ENCODE measurements at regions not wholly inside any gene's neighbourhood (a gene's known extent, or its start where the extent isn't known, plus 50 kb on each side); places are given as distances from the start of the nearest gene placed in this dataset.

DNA sequence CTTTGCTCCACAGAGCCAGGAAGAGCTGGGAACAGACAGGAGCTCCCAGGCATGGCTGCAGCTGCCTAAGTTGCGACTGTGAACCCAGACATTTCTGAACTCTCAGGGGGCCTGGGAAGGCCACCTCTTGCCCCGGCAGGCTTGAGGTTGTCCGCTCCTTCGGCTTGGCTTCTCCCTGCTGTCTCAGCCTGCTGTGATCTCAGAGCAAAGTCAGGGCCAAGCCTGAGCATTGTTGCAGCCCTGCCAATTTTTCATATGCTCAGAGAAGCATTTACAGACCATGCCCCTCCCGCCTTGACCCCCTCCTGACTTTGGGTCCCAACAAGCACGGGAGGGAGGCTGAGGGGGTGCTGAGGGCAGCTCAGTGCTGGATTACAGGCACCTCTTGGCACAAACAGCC, 1439.1 kb upstream of the FLRT2 start:
- TF ChIP-seq, protein P1, sequence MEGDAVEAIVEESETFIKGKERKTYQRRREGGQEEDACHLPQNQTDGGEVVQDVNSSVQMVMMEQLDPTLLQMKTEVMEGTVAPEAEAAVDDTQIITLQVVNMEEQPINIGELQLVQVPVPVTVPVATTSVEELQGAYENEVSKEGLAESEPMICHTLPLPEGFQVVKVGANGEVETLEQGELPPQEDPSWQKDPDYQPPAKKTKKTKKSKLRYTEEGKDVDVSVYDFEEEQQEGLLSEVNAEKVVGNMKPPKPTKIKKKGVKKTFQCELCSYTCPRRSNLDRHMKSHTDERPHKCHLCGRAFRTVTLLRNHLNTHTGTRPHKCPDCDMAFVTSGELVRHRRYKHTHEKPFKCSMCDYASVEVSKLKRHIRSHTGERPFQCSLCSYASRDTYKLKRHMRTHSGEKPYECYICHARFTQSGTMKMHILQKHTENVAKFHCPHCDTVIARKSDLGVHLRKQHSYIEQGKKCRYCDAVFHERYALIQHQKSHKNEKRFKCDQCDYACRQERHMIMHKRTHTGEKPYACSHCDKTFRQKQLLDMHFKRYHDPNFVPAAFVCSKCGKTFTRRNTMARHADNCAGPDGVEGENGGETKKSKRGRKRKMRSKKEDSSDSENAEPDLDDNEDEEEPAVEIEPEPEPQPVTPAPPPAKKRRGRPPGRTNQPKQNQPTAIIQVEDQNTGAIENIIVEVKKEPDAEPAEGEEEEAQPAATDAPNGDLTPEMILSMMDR (IDR thresholded peaks at IDR 0.05), result no peak
- no peak for TF ChIP-seq POLR2A (IDR thresholded peaks at IDR 0.05)
